H1 (cell line): ENCODE measurements at regions not wholly inside any gene's neighbourhood (a gene's known extent, or its start where the extent isn't known, plus 50 kb on each side); places are given as distances from the start of the nearest gene placed in this dataset.

Source experiments
- ATF3 ChIP-seq: IDR thresholded peaks from 2 replicates; pipeline ENCODE4 v1.6.1; 2011; ENCODE audit warnings: low read depth, mild to moderate bottlenecking, low read length; ENCODE audit not compliant: insufficient read depth
- KDM4A ChIP-seq: IDR thresholded peaks from one replicate; pipeline ENCODE4 v1.7.1; 2012; ENCODE audit warnings: low read depth, mild to moderate bottlenecking, moderate library complexity, low read length, inconsistent platforms; ENCODE audit not compliant: severe bottlenecking
- POLR2AphosphoS5 ChIP-seq: IDR thresholded peaks from 2 replicates; pipeline ENCODE4 v1.6.1; 2011; ENCODE audit warnings: low read depth, low read length
- POU5F1 ChIP-seq: IDR thresholded peaks from 2 replicates; pipeline ENCODE4 v1.6.1; 2011; ENCODE audit warnings: low read depth, mild to moderate bottlenecking, low read length, moderate library complexity
- SIX5 ChIP-seq: IDR thresholded peaks from 2 replicates; pipeline ENCODE4 v1.6.1; 2011; ENCODE audit warnings: mild to moderate bottlenecking, low read depth, low read length
- SP4 ChIP-seq: IDR thresholded peaks from 2 replicates; pipeline ENCODE4 v1.6.1; 2012; ENCODE audit warnings: low read length, inconsistent platforms
- TCF12 ChIP-seq: IDR thresholded peaks from 2 replicates; pipeline ENCODE4 v1.6.1; 2011; ENCODE audit warnings: low read depth, mild to moderate bottlenecking, low read length

- no peak for TF ChIP-seq TCF12
- no peak for TF ChIP-seq KDM4A
- no peak for TF ChIP-seq ATF3
- TF ChIP-seq POU5F1, result no peak
- no peak for TF ChIP-seq SP4
- TF ChIP-seq POLR2AphosphoS5, result no peak
- no peak for TF ChIP-seq SIX5
Measured at GRCh38 chr13:40409278-40409677, 257.2 kb downstream of the FOXO1 start (continued).
